ENCODE measurements at regions not wholly inside any gene's neighbourhood (a gene's known extent, or its start where the extent isn't known, plus 50 kb on each side); places are given as distances from the start of the nearest gene placed in this dataset.

- H3K9me3 ChIP-seq (ENCODE audit: control insufficient read depth, insufficient read depth, low read length) = no peaks in the 10 kb centered on the region
- no peak overlapping the region for H3K27ac ChIP-seq (ENCODE audit: low read depth, low read length)
- no peaks in the 10 kb centered on the region for H3K27me3 ChIP-seq (ENCODE audit: control insufficient read depth, insufficient read depth, low read length)
- no peaks in the 10 kb centered on the region for H3K36me3 ChIP-seq (ENCODE audit: control insufficient read depth, insufficient read depth, low read length)
- 89% methylated on average over 3 of the region's 4 CpGs for WGBS (ENCODE audit: insufficient coverage)
- no peaks in the 10 kb centered on the region for H3K4me1 ChIP-seq (ENCODE audit: control insufficient read depth, insufficient read depth, low read length)
- DNase-seq (ENCODE audit: low read depth in 4 of 6, low spot score in 6 of 6) = no peak
- H3K4me3 ChIP-seq (ENCODE audit: low read depth, low read length) = no peak overlapping the region
Observed at GRCh38 chr4:179624768-179625181, 2182.5 kb upstream of the AGA start.

- H3K4me3 ChIP-seq (ENCODE audit: low read depth, low read length) = no peak overlapping the region
- no peak for DNase-seq (ENCODE audit: low read depth in 4 of 6, low spot score in 6 of 6)
- no CpG with 5 or more reads among the region's 1 CpG for WGBS (ENCODE audit: insufficient coverage)
- H3K4me1 ChIP-seq (ENCODE audit: control insufficient read depth, insufficient read depth, low read length) = no peaks in the 10 kb centered on the region
- H3K27me3 ChIP-seq (ENCODE audit: control insufficient read depth, insufficient read depth, low read length) = no peaks in the 10 kb centered on the region
- H3K27ac ChIP-seq (ENCODE audit: low read depth, low read length) = no peak overlapping the region
- H3K36me3 ChIP-seq (ENCODE audit: control insufficient read depth, insufficient read depth, low read length) = no peaks in the 10 kb centered on the region
- no peaks in the 10 kb centered on the region for H3K9me3 ChIP-seq (ENCODE audit: control insufficient read depth, insufficient read depth, low read length)
Observed at GRCh38 chr4:179625406-179625805, 2183.2 kb upstream of the AGA start.

GRCh38 chr4:179626687-179627086, 2184.4 kb upstream of the AGA start:
- DNase-seq (ENCODE audit: low read depth in 4 of 6, low spot score in 6 of 6) = no peak
- no peaks in the 10 kb centered on the region for H3K4me1 ChIP-seq (ENCODE audit: control insufficient read depth, insufficient read depth, low read length)
- no peak overlapping the region for H3K4me3 ChIP-seq (ENCODE audit: low read depth, low read length)
- H3K27ac ChIP-seq (ENCODE audit: low read depth, low read length) = no peak overlapping the region
- H3K36me3 ChIP-seq (ENCODE audit: control insufficient read depth, insufficient read depth, low read length) = no peaks in the 10 kb centered on the region
- 71% methylated on average over 3 of the region's 3 CpGs for WGBS (ENCODE audit: insufficient coverage)
- no peaks in the 10 kb centered on the region for H3K27me3 ChIP-seq (ENCODE audit: control insufficient read depth, insufficient read depth, low read length)
- no peaks in the 10 kb centered on the region for H3K9me3 ChIP-seq (ENCODE audit: control insufficient read depth, insufficient read depth, low read length)

GRCh38 chr4:179631321-179631720, 2189.1 kb upstream of the AGA start:
- no peaks in the 10 kb centered on the region for H3K36me3 ChIP-seq (ENCODE audit: control insufficient read depth, insufficient read depth, low read length)
- H3K27ac ChIP-seq (ENCODE audit: low read depth, low read length) = no peak overlapping the region
- no peaks in the 10 kb centered on the region for H3K4me1 ChIP-seq (ENCODE audit: control insufficient read depth, insufficient read depth, low read length)
- no peaks in the 10 kb centered on the region for H3K9me3 ChIP-seq (ENCODE audit: control insufficient read depth, insufficient read depth, low read length)
- no peak overlapping the region for H3K4me3 ChIP-seq (ENCODE audit: low read depth, low read length)
- DNase-seq (ENCODE audit: low read depth in 4 of 6, low spot score in 6 of 6) = no peak
- H3K27me3 ChIP-seq (ENCODE audit: control insufficient read depth, insufficient read depth, low read length) = no peaks in the 10 kb centered on the region

GRCh38 chr4:179634862-179635261, 2192.6 kb upstream of the AGA start:
- H3K27me3 ChIP-seq (ENCODE audit: control insufficient read depth, insufficient read depth, low read length) = no peaks in the 10 kb centered on the region
- H3K36me3 ChIP-seq (ENCODE audit: control insufficient read depth, insufficient read depth, low read length) = no peaks in the 10 kb centered on the region
- no peaks in the 10 kb centered on the region for H3K9me3 ChIP-seq (ENCODE audit: control insufficient read depth, insufficient read depth, low read length)
- WGBS (ENCODE audit: insufficient coverage) = no CpG with 5 or more reads among the region's 3 CpGs
- DNase-seq (ENCODE audit: low read depth in 4 of 6, low spot score in 6 of 6) = no peak
- H3K4me1 ChIP-seq (ENCODE audit: control insufficient read depth, insufficient read depth, low read length) = no peaks in the 10 kb centered on the region
- H3K27ac ChIP-seq (ENCODE audit: low read depth, low read length) = no peak overlapping the region
- no peak overlapping the region for H3K4me3 ChIP-seq (ENCODE audit: low read depth, low read length)

GRCh38 chr4:179662522-179662921, 2220.3 kb upstream of the AGA start:
- Histone ChIP-seq H3K4me1 (ENCODE audit: control insufficient read depth, insufficient read depth, low read length) (no peaks in the 10 kb centered on the region), H3K9me3 (ENCODE audit: control insufficient read depth, insufficient read depth, low read length) (no peaks in the 10 kb centered on the region), H3K27ac (ENCODE audit: low read depth, low read length) (no peak overlapping the region), H3K36me3 (ENCODE audit: control insufficient read depth, insufficient read depth, low read length) (no peaks in the 10 kb centered on the region), H3K27me3 (ENCODE audit: control insufficient read depth, insufficient read depth, low read length) (no peaks in the 10 kb centered on the region), H3K4me3 (ENCODE audit: low read depth, low read length) (no peak overlapping the region)
- DNase-seq (ENCODE audit: low read depth in 4 of 6, low spot score in 6 of 6) = no peak

- no peaks in the 10 kb centered on the region for H3K9me3 ChIP-seq (ENCODE audit: control insufficient read depth, insufficient read depth, low read length)
- no peak for DNase-seq (ENCODE audit: low read depth in 4 of 6, low spot score in 6 of 6)
- H3K4me1 ChIP-seq (ENCODE audit: control insufficient read depth, insufficient read depth, low read length) = no peaks in the 10 kb centered on the region
- no peaks in the 10 kb centered on the region for H3K36me3 ChIP-seq (ENCODE audit: control insufficient read depth, insufficient read depth, low read length)
- H3K27me3 ChIP-seq (ENCODE audit: control insufficient read depth, insufficient read depth, low read length) = no peaks in the 10 kb centered on the region
- H3K27ac ChIP-seq (ENCODE audit: low read depth, low read length) = no peak overlapping the region
- WGBS (ENCODE audit: insufficient coverage) = over 99% methylated on average over 6 of the region's 6 CpGs
- no peak overlapping the region for H3K4me3 ChIP-seq (ENCODE audit: low read depth, low read length)
Observed at GRCh38 chr4:179663641-179664429, 2221.6 kb upstream of the AGA start.

GRCh38 chr4:179664430-179665027, 2222.3 kb upstream of the AGA start:
- H3K27me3 ChIP-seq (ENCODE audit: control insufficient read depth, insufficient read depth, low read length) = no peaks in the 10 kb centered on the region
- H3K4me1 ChIP-seq (ENCODE audit: control insufficient read depth, insufficient read depth, low read length) = no peaks in the 10 kb centered on the region
- DNase-seq (ENCODE audit: low read depth in 4 of 6, low spot score in 6 of 6) = no peak
- H3K36me3 ChIP-seq (ENCODE audit: control insufficient read depth, insufficient read depth, low read length) = no peaks in the 10 kb centered on the region
- H3K9me3 ChIP-seq (ENCODE audit: control insufficient read depth, insufficient read depth, low read length) = no peaks in the 10 kb centered on the region
- no peak overlapping the region for H3K4me3 ChIP-seq (ENCODE audit: low read depth, low read length)
- 93% methylated on average over 8 of the region's 9 CpGs for WGBS (ENCODE audit: insufficient coverage)
- no peak overlapping the region for H3K27ac ChIP-seq (ENCODE audit: low read depth, low read length)

GRCh38 chr4:179666226-179666625, 2224.0 kb upstream of the AGA start:
- Histone ChIP-seq H3K4me1 (ENCODE audit: control insufficient read depth, insufficient read depth, low read length) (no peaks in the 10 kb centered on the region), H3K9me3 (ENCODE audit: control insufficient read depth, insufficient read depth, low read length) (no peaks in the 10 kb centered on the region), H3K27ac (ENCODE audit: low read depth, low read length) (no peak overlapping the region), H3K36me3 (ENCODE audit: control insufficient read depth, insufficient read depth, low read length) (no peaks in the 10 kb centered on the region), H3K27me3 (ENCODE audit: control insufficient read depth, insufficient read depth, low read length) (no peaks in the 10 kb centered on the region), H3K4me3 (ENCODE audit: low read depth, low read length) (no peak overlapping the region)
- no peak for DNase-seq (ENCODE audit: low read depth in 4 of 6, low spot score in 6 of 6)
- WGBS (ENCODE audit: insufficient coverage) = 25% methylated on average over 1 of the region's 3 CpGs

GRCh38 chr4:179671609-179672008, 2229.4 kb upstream of the AGA start:
- H3K36me3 ChIP-seq (ENCODE audit: control insufficient read depth, insufficient read depth, low read length) = no peaks in the 10 kb centered on the region
- H3K4me3 ChIP-seq (ENCODE audit: low read depth, low read length) = no peak overlapping the region
- H3K4me1 ChIP-seq (ENCODE audit: control insufficient read depth, insufficient read depth, low read length) = no peaks in the 10 kb centered on the region
- DNase-seq (ENCODE audit: low read depth in 4 of 6, low spot score in 6 of 6) = no peak
- H3K9me3 ChIP-seq (ENCODE audit: control insufficient read depth, insufficient read depth, low read length) = peaks cover 3% of the 10 kb centered on the region
- no peak overlapping the region for H3K27ac ChIP-seq (ENCODE audit: low read depth, low read length)
- WGBS (ENCODE audit: insufficient coverage) = no CpG with 5 or more reads among the region's 2 CpGs
- no peaks in the 10 kb centered on the region for H3K27me3 ChIP-seq (ENCODE audit: control insufficient read depth, insufficient read depth, low read length)

Measured in spinal cord (tissue), 9 donors.